NCI-H1092 (cell line): ENCODE measurements at regions not wholly inside any gene's neighbourhood (a gene's known extent, or its start where the extent isn't known, plus 50 kb on each side); places are given as distances from the start of the nearest gene placed in this dataset.

Experiments
- DNase-seq: peaks from one replicate; lab custom pipeline; 2025; lab: John Stamatoyannopoulos, UW

- DNase-seq, result no peak
Measured at GRCh38 chr11:28528217-28528616, 420.0 kb downstream of the METTL15 start.

DNA sequence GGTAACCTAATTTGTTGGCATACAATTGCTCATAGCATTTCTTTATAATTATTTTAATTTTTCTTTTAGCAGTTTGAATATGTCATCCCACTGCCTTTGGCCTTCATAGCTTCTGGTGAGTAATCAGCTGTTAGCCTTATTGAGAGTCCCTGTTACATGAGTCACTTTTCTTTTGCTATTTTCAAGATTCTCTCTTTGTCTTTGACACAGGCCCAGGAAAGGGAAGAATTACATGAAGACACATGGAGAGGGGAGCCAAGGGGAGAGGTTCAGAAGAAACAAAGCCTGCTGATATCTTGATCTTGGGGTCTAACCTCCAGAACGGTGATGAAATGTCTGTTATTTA, 418.2 kb downstream of the METTL15 start:
- DNase-seq, result no peak

GRCh38 chr11:28525636-28526405, 417.6 kb downstream of the METTL15 start:
- DNase-seq, result no peak

- no peak for DNase-seq
Measured at GRCh38 chr11:28524098-28524497, 415.9 kb downstream of the METTL15 start.

DNA sequence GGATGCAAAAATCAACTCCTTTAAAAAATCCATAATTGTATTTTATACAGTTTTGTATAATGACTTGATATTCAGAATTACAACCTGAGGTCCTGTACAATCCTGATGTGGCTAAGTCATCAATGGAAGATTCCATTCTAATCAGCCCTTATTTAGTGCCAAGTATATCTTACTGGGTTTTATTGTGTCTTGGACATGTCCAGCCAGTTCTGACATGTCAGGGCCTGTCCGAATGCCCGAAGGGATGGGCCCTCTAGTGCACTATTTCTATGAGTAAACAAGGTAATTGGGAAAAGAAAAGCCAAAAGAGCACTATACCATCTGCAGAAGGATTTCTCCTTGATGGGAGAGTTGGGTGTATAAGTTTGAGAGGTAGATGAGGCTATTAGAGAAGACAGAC, 412.9 kb downstream of the METTL15 start:
- no peak for DNase-seq

GRCh38 chr11:28520291-28520690, 412.1 kb downstream of the METTL15 start:
- no peak for DNase-seq

GRCh38 chr11:28518825-28519224, 410.6 kb downstream of the METTL15 start:
- DNase-seq, result no peak

DNA sequence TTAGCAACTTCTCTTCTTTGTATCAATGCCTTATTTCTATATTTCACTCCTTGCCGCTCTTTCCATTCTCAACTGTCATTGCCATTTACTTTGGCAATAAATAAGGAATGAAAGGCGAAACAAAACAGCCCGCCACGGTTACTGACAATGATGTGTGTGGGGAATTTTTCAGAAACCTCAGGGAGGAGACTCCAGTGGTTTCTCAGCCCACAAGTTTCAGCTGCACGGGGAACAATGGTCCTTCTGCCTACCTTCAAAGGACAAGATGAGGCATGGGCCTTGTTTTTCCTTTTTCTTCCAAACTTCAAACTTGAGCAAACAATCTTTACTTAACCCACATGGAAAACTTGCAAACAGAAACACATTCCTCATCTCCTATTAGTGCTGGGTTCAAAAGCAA, 409.4 kb downstream of the METTL15 start:
- no peak for DNase-seq

DNA sequence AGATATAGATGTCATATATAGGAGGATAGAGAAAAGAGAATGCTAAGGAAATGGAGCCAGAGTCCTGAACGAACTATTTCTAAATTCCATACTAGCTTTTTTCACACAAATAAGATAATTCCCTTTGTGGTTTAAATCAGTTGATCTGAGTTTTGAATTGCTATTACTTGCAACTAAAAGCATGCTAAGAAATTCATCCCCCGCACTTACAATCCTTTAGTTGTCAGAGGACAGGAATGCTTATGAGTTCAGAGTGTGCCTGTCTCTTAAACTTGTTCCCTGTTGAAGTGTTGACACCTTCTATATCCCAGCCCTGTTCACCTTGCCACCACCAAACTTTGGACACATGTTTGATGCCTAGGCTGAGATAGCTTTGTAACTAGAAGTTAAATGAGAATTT, 406.2 kb downstream of the METTL15 start:
- DNase-seq, result no peak

DNA sequence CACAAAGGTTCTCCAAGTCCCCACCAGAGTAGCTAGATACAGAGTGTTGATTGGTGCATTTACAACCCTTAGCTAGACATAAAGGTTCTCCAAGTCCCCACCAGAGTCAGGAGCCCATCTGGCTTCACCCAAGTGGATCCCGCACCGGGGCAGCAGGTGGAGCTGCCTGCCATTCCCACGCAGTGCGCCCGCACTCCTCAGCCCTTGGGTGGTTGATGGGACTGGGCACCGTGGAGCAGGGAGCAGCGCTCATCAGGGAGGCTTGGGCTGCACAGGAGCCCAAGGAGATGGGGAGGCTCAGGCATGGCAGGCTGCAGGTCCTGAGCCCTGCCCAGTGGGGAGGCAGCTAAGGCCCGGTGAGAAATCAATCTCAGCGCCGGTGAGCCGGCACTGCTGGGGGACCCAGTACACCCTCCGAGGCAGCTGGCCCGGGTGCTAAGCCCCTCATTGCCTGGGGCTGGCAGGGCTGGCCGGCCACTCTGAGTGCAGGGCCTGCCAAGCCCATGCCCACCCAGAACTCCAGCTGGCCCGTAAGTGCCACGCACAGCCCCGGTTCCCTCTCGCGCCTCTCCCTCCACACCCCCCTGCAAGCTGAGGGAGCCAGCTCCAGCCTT, 404.1 kb downstream of the METTL15 start:
- no peak for DNase-seq

DNA sequence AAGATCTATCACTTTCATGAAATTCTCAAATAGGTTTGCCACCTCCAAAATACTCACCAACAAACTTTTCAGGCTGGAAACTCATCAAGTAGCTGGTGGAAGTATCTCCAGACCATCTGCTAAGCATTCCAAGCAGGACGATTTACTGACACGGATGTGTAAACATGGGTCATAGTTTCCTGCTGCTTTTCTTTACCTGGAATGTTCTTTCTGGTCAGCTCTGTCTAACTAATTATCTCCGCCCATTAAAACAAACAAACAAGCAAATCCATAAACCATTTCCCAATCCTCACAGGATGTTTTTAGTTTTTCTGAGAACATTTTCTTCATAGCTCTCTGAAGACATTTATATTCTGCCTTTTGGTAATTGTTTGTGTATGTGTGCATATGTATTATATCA, 397.0 kb downstream of the METTL15 start:
- no peak for DNase-seq

- no peak for DNase-seq
Measured at GRCh38 chr11:28504555-28505110, 396.4 kb downstream of the METTL15 start.

GRCh38 chr11:28495333-28495732, 387.1 kb downstream of the METTL15 start:
- no peak for DNase-seq

DNA sequence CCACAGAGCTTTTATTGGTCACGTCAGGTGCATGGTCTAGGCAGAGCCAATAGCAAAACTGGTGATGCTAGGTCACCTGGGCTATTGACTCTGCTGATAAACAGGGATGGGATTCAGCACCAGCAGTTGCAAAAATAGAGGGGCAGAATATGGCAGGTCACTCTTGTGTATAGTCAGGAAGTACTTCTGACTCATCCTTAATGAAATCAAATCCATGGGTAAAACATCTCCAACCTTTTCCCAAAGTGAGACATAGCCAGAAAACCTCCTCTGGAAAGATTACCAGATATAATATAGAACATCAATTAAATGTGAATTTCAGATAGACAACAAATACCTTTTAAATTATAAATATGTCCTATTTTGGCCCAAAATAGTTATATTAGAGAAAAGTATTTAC, 383.2 kb downstream of the METTL15 start:
- no peak for DNase-seq

DNA sequence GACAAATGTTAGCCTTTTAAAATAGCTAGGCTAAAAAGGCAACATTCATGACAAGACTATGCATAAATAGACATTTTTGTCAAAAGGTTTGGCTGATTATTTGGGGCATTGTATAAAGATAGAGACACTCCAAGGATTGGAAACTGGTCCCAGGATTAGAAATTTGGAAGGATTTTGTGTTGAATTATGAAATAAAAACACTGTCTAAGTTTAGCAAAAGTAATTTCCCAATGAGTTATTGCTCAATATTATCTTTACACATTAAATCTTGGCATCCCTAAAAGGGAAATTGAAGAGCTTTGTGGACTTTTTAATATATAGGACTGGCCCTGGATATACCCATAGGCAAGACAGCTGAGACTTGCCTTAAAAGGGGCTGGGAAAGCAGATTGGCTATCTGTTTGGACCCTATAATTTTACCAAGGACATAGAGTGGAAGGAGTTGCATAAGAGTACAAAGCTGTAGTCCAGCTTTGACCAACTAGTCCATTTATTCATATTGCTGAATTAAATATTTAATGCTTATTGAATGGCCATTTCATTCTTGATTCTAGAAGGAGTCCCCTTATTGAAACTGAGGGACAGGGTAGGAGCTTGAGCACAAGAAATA, 382.7 kb downstream of the METTL15 start:
- DNase-seq, result no peak

DNA sequence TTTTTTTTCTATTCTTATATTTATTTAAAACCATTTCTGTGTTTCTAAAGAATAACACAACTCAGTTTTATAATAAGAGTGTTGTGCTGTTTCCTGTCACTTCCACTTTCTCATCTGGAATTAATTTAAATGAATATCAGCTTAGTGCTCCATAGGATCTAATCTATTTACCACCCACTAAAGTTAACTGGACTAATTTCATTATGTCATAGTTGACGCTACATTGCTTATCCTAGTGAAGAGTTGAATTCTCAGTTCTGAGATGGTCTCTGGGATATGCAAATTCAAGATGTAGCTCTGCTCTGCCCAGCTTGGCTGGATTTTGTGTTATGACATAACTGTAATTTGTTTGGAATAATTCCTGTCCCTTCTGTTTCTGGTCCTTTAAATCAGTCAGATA, 380.1 kb downstream of the METTL15 start:
- no peak for DNase-seq

DNA sequence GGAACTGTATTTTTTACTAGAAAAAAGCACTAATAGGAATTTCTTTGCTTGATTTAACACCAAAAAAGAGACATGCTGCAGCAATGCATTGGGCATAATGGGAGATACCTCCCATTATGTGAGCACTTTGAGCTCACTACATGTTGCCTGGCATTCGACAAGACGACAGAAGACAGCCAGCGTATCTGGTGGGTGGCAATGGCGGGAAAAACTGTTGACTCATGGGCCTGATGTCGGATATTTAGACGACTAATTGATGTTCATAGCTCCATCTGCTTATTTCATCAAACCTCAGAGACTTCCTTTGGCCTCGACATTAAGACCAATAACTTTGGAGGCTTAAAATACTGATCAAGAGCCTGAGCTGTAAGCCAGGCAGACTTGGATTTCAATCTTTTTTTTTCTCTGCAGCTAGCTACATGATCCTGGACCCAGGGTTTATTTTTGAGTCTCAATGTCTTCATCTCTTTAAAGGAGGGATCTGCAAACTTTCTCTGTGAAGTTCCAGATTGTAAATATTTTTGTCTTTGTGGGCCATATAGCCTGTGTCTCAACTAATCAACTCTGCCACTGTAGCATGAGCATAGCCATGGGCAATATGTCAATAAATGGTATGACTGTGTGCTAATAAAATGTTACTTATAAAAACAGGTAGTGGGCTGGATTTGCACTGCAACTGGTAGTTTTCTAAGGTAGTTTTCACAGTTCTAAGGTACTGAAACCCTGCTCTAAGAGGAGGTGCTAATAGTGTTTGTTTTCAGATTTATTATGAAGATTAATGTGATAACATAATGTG, 375.1 kb downstream of the METTL15 start:
- no peak for DNase-seq

GRCh38 chr11:28482666-28483065, 374.5 kb downstream of the METTL15 start:
- no peak for DNase-seq

- DNase-seq, result no peak
Measured at GRCh38 chr11:28481616-28482480, 373.7 kb downstream of the METTL15 start.

- DNase-seq, result no peak
Measured at GRCh38 chr11:28480406-28480805, 372.2 kb downstream of the METTL15 start.

DNA sequence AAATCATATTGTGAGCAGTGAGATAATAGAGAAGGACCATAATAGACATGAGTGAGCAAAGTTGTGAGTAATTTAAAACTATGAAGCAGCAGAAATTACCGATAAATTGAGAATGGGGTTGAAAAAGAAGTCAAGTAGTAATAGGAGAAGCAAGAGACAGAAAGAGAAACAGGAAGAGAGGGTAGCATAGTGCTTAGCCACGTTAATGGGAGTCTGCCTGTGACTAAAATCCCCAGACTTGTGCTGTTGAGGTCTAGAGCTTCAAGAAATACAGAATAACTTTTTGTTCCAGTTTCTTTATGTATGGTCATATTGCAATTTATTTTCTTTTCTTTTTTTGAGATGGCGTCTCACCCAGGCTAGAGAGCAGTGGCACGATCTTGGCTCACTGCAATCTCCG, 368.7 kb downstream of the METTL15 start:
- DNase-seq, result no peak
